Stimulated activated CD8-positive, alpha-beta memory T cell treated with anti-CD3 and anti-CD28 coated beads, Interleukin-7, amount 100 ng/mL, for 4 hours (primary cell): ENCODE measurements at regions not wholly inside any gene's neighbourhood (a gene's known extent, or its start where the extent isn't known, plus 50 kb on each side); places are given as distances from the start of the nearest gene placed in this dataset.

ENCODE experiments used
- DNase-seq, 2 donors: peaks; one replicate each; pipeline ENCODE4 v3.0.0-alpha.2; 2020; ENCODE audit warnings: low read depth in 2 of 2

GRCh38 chr2:217065012-217065290, 205.1 kb upstream of the TNP1 start:
- no peak for DNase-seq

GRCh38 chr2:217064234-217065011, 204.6 kb upstream of the TNP1 start:
- DNase-seq = no peak

GRCh38 chr2:217063238-217063755, 203.4 kb upstream of the TNP1 start:
- DNase-seq = no peak

GRCh38 chr2:217062768-217063167, 202.9 kb upstream of the TNP1 start:
- DNase-seq = no peak

GRCh38 chr2:217061916-217062505, 202.1 kb upstream of the TNP1 start:
- no peak for DNase-seq

- no peak for DNase-seq
These were observed 201.2 kb upstream of the TNP1 start for GRCh38 chr2:217060951-217061547.

- no peak for DNase-seq
These were observed 200.7 kb upstream of the TNP1 start for GRCh38 chr2:217060516-217060915.

- no peak for DNase-seq
These were observed 199.2 kb upstream of the TNP1 start for GRCh38 chr2:217058791-217059755.

GRCh38 chr2:217057773-217058172, 197.9 kb upstream of the TNP1 start:
- DNase-seq = no peak

- no peak for DNase-seq
These were observed 195.8 kb upstream of the TNP1 start for GRCh38 chr2:217055624-217056023.

- DNase-seq = no peak
These were observed 194.9 kb upstream of the TNP1 start for GRCh38 chr2:217054791-217055190.

- DNase-seq = no peak
These were observed 193.2 kb upstream of the TNP1 start for GRCh38 chr2:217052856-217053577.

- no peak for DNase-seq
These were observed 191.6 kb upstream of the TNP1 start for GRCh38 chr2:217051416-217051815.

GRCh38 chr2:217049956-217050355, 190.1 kb upstream of the TNP1 start:
- DNase-seq = no peak

GRCh38 chr2:217049422-217049821, 189.6 kb upstream of the TNP1 start:
- no peak for DNase-seq

- no peak for DNase-seq
These were observed 188.9 kb upstream of the TNP1 start for GRCh38 chr2:217048730-217049129.

- DNase-seq = no peak
These were observed 187.8 kb upstream of the TNP1 start for GRCh38 chr2:217047631-217048030.

- no peak for DNase-seq
These were observed 187.3 kb upstream of the TNP1 start for GRCh38 chr2:217047209-217047608.

- no peak for DNase-seq
These were observed 186.0 kb upstream of the TNP1 start for GRCh38 chr2:217045700-217046475.

GRCh38 chr2:217040099-217040498, 180.2 kb upstream of the TNP1 start:
- DNase-seq = no peak

- DNase-seq = no peak
These were observed 178.1 kb upstream of the TNP1 start for GRCh38 chr2:217038001-217038400.
